ENCODE measurements at regions not wholly inside any gene's neighbourhood (a gene's known extent, or its start where the extent isn't known, plus 50 kb on each side); places are given as distances from the start of the nearest gene placed in this dataset.

DNA sequence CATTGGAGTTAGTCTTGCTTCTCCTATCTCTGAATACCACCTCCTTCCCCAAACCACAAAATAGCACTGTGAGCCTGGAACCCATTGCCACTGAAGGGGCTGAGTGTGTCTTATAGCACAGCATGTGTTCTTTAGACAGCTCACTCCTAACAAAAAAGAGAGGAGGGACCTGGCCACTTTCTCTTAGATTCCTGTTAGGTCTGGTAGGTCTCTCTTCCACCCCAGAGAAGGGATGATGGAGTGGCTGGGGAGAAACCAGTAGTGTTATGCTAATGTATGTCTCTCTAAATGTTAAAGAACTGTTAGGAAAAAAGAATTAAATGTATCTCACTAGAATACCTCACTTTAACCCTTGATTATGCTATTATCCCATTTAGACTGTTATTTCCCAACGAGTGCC lies 340.3 kb downstream of the EPHA7 start:
- Histone ChIP-seq H2AFZ (ENCODE audit: control insufficient read depth, low read length) (no peak overlapping the region), H3K4me2 (ENCODE audit: control insufficient read depth, extremely low read depth, insufficient read depth, low read depth, low read length) (no peak overlapping the region), H3K36me3 (ENCODE audit: control insufficient read depth in 2 of 2, extremely low read depth in 1 of 2, insufficient read depth in 2 of 2, low read length in 2 of 2) (no peaks in the 10 kb centered on the region), H3K4me3 (ENCODE audit: control insufficient read depth in 2 of 3, extremely low read depth in 1 of 3, insufficient read depth in 2 of 3, low read depth in 1 of 3, low read length in 3 of 3) (no peak overlapping the region), H3K27ac (ENCODE audit: control insufficient read depth, insufficient read depth, low read length) (no peak overlapping the region), H3K79me2 (ENCODE audit: control insufficient read depth, insufficient read depth, low read length) (no peaks in the 10 kb centered on the region), H3K9me1 (ENCODE audit: control insufficient read depth, extremely low read depth, insufficient read depth, low read length) (no peaks in the 10 kb centered on the region), H3K9me3 (ENCODE audit: control insufficient read depth, low read depth, low read length) (no peaks in the 10 kb centered on the region), H3K4me1 (ENCODE audit: control insufficient read depth, extremely low read depth, insufficient read depth, low read length) (no peaks in the 10 kb centered on the region), H4K20me1 (ENCODE audit: control insufficient read depth, extremely low read depth, insufficient read depth, low read length) (no peaks in the 10 kb centered on the region), H3K9ac (ENCODE audit: control insufficient read depth, extremely low read depth, insufficient read depth, low read length) (no peak overlapping the region), H3K27me3 (ENCODE audit: control insufficient read depth, extremely low read depth, insufficient read depth, low read length) (no peaks in the 10 kb centered on the region)
- no peak for DNase-seq (ENCODE audit: low read depth, low spot score)
- dilution Hi-C loops (cut with MboI; ENCODE audit: extremely low pct_ligation_motif_present, low sequenced_read_pairs) = no loop called here
- FAIRE-seq = no peak
- TF ChIP-seq EZH2 (IDR thresholded peaks at IDR 0.05; ENCODE audit: low read length) = no peak
- no peak for TF ChIP-seq CTCF (optimal IDR thresholded peaks at IDR 0.05 in 1 of 3, IDR thresholded peaks at IDR 0.05 in 1 of 3, conservative IDR thresholded peaks at IDR 0.05 in 1 of 3; ENCODE audit: extremely low read depth in 1 of 3, insufficient read depth in 2 of 3, low read length in 3 of 3)

DNA sequence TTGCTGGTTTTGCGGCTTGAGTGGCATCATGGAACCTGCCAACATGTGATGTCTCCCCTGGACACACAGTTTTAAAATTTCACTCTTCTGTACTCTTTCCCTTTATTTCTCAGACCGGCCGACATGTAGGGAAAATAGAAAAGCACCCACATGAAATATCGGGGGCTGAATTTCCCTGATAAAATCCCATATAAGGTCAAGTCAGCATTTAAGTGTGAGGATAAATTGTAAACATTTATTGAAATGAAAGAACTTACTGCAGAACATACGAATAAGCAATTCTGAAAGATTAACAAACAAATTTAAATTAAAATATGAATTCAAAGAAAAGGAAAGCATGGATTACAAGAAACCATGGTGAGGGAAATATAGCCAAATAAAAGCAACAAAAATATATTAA lies 345.5 kb downstream of the EPHA7 start:
- H3K9me1 ChIP-seq (ENCODE audit: control insufficient read depth, extremely low read depth, insufficient read depth, low read length) = no peaks in the 10 kb centered on the region
- H3K9me3 ChIP-seq (ENCODE audit: control insufficient read depth, low read depth, low read length) = no peaks in the 10 kb centered on the region
- no peak overlapping the region for H2AFZ ChIP-seq (ENCODE audit: control insufficient read depth, low read length)
- DNase-seq (ENCODE audit: low read depth, low spot score) (no peak), FAIRE-seq (no peak)
- no peak overlapping the region for H3K27ac ChIP-seq (ENCODE audit: control insufficient read depth, insufficient read depth, low read length)
- no peaks in the 10 kb centered on the region for H3K4me1 ChIP-seq (ENCODE audit: control insufficient read depth, extremely low read depth, insufficient read depth, low read length)
- no peaks in the 10 kb centered on the region for H3K36me3 ChIP-seq (ENCODE audit: control insufficient read depth in 2 of 2, extremely low read depth in 1 of 2, insufficient read depth in 2 of 2, low read length in 2 of 2)
- TF ChIP-seq EZH2 (IDR thresholded peaks at IDR 0.05; ENCODE audit: low read length) = no peak
- no peak for TF ChIP-seq CTCF (optimal IDR thresholded peaks at IDR 0.05 in 1 of 3, IDR thresholded peaks at IDR 0.05 in 1 of 3, conservative IDR thresholded peaks at IDR 0.05 in 1 of 3; ENCODE audit: extremely low read depth in 1 of 3, insufficient read depth in 2 of 3, low read length in 3 of 3)
- no peaks in the 10 kb centered on the region for H4K20me1 ChIP-seq (ENCODE audit: control insufficient read depth, extremely low read depth, insufficient read depth, low read length)
- H3K9ac ChIP-seq (ENCODE audit: control insufficient read depth, extremely low read depth, insufficient read depth, low read length) = no peak overlapping the region
- dilution Hi-C loops (cut with MboI; ENCODE audit: extremely low pct_ligation_motif_present, low sequenced_read_pairs) = no loop called here
- no peaks in the 10 kb centered on the region for H3K79me2 ChIP-seq (ENCODE audit: control insufficient read depth, insufficient read depth, low read length)
- H3K4me3 ChIP-seq (ENCODE audit: control insufficient read depth in 2 of 3, extremely low read depth in 1 of 3, insufficient read depth in 2 of 3, low read depth in 1 of 3, low read length in 3 of 3) = no peak overlapping the region
- no peaks in the 10 kb centered on the region for H3K27me3 ChIP-seq (ENCODE audit: control insufficient read depth, extremely low read depth, insufficient read depth, low read length)
- H3K4me2 ChIP-seq (ENCODE audit: control insufficient read depth, extremely low read depth, insufficient read depth, low read depth, low read length) = no peak overlapping the region

Data from keratinocyte (primary cell).